ENCODE measurements at regions not wholly inside any gene's neighbourhood (a gene's known extent, or its start where the extent isn't known, plus 50 kb on each side); places are given as distances from the start of the nearest gene placed in this dataset.

GRCh38 chr15:38647683-38648082 lies 83.1 kb upstream of the RASGRP1 start (continued):
- no peak for TF ChIP-seq PHF8 (conservative IDR thresholded peaks at IDR 0.05; ENCODE audit: low read depth, low read length)
